NCI-H1092 (cell line): ENCODE measurements at regions not wholly inside any gene's neighbourhood (a gene's known extent, or its start where the extent isn't known, plus 50 kb on each side); places are given as distances from the start of the nearest gene placed in this dataset.

Experiments used
- DNase-seq: peaks from one replicate; lab custom pipeline; 2025; lab: John Stamatoyannopoulos, UW

GRCh38 chr2:425947-426346, 138.1 kb upstream of the ALKAL2 start:
- no peak for DNase-seq

- DNase-seq: no peak
These were observed 137.4 kb upstream of the ALKAL2 start for GRCh38 chr2:425243-425642.

- DNase-seq: no peak
These were observed 136.6 kb upstream of the ALKAL2 start for GRCh38 chr2:424306-425171.

- DNase-seq: no peak
These were observed 135.6 kb upstream of the ALKAL2 start for GRCh38 chr2:423479-423878.

- no peak for DNase-seq
These were observed 135.0 kb upstream of the ALKAL2 start for GRCh38 chr2:422676-423435.

- DNase-seq: no peak
These were observed 133.5 kb upstream of the ALKAL2 start for GRCh38 chr2:421406-421805.

- no peak for DNase-seq
These were observed 131.9 kb upstream of the ALKAL2 start for GRCh38 chr2:419687-420317.

- no peak for DNase-seq
These were observed 129.8 kb upstream of the ALKAL2 start for GRCh38 chr2:417662-418061.

- no peak for DNase-seq
These were observed 129.1 kb upstream of the ALKAL2 start for GRCh38 chr2:417006-417405.

- DNase-seq: no peak
These were observed 128.2 kb upstream of the ALKAL2 start for GRCh38 chr2:415986-416610.

GRCh38 chr2:409523-409922, 121.6 kb upstream of the ALKAL2 start:
- no peak for DNase-seq

GRCh38 chr2:407630-408029, 119.7 kb upstream of the ALKAL2 start:
- DNase-seq: no peak

- no peak for DNase-seq
These were observed 119.0 kb upstream of the ALKAL2 start for GRCh38 chr2:406876-407275.

- no peak for DNase-seq
These were observed 118.3 kb upstream of the ALKAL2 start for GRCh38 chr2:406231-406630.

GRCh38 chr2:404581-404980, 116.7 kb upstream of the ALKAL2 start:
- DNase-seq: no peak

GRCh38 chr2:403682-404081, 115.8 kb upstream of the ALKAL2 start:
- DNase-seq: no peak

GRCh38 chr2:402721-403120, 114.8 kb upstream of the ALKAL2 start:
- DNase-seq: no peak

- DNase-seq: no peak
These were observed 114.3 kb upstream of the ALKAL2 start for GRCh38 chr2:402206-402605.

GRCh38 chr2:401019-401679, 113.3 kb upstream of the ALKAL2 start:
- no peak for DNase-seq

- no peak for DNase-seq
These were observed 110.0 kb upstream of the ALKAL2 start for GRCh38 chr2:397926-398325.

- DNase-seq: no peak
These were observed 109.6 kb upstream of the ALKAL2 start for GRCh38 chr2:397521-397920.

- DNase-seq: no peak
These were observed 109.0 kb upstream of the ALKAL2 start for GRCh38 chr2:396903-397302.
